ENCODE measurements at regions not wholly inside any gene's neighbourhood (a gene's known extent, or its start where the extent isn't known, plus 50 kb on each side); places are given as distances from the start of the nearest gene placed in this dataset.
"Not testable (repeated sequence)": the region's sequence is repeated elsewhere in the genome, so short reads cannot be mapped to it uniquely, and the experiment has no call there.

- DNase-seq, result not testable (repeated sequence)
Observed at GRCh38 chr4:152051332-152051731, 290.5 kb upstream of the GATB start.

GRCh38 chr4:152050106-152050505 lies 289.3 kb upstream of the GATB start:
- no peak for DNase-seq

- no peak for DNase-seq
Observed at GRCh38 chr4:152047451-152047850, 286.6 kb upstream of the GATB start.

- DNase-seq, result peak in 1 of 2 donors; percentile 1
Observed at GRCh38 chr4:152045807-152046571, 285.2 kb upstream of the GATB start.

- DNase-seq, result no peak
Observed at GRCh38 chr4:152045449-152045806, 284.6 kb upstream of the GATB start.

- DNase-seq, result no peak
Observed at GRCh38 chr4:152044331-152045036, 283.7 kb upstream of the GATB start.

GRCh38 chr4:152041295-152041694 lies 280.5 kb upstream of the GATB start:
- DNase-seq, result no peak

DNA sequence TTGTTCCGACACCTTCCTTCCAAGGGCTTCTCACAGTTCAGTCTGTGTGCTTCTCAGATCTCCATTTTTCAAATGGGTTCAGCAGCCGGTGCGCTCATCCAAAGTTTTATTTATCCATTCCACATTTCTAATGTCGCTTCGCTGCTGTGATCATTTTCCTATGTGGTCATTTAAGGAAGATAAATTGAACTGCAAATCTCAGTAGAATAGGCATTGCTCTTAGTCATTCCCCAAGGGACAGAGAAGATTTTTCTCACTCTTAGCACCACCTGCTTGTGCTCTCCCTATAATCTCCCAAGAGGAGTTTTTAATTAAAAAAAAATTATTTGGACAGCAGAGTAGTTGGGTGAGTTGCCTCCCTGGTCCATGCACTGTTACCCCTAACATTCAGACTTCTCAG lies 278.9 kb upstream of the GATB start:
- no peak for DNase-seq

DNA sequence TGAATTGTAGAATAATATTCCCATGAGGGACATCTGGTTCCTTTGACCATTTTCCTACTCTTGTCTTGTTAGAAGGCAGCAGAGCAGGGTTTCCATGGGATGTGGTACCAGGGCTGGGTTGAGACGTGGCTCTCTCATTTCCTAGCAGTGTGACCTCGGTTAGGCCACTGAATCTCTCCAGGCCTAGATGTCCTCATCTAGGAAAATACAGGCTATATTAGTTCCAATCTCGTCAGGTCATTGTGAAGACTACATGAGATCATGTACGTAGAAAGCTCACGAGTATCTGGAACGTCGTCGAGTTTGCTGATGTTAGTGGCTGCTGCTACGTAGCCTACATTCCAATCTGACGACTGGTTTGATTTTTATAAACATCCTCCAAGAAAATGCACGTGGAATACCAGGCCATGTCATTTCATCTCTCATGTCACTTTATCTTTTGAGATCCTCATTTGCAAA lies 278.2 kb upstream of the GATB start:
- DNase-seq, result no peak

GRCh38 chr4:152038238-152038637 lies 277.4 kb upstream of the GATB start:
- DNase-seq, result no peak

GRCh38 chr4:152037435-152037834 lies 276.6 kb upstream of the GATB start:
- DNase-seq, result no peak

- no peak for DNase-seq
Observed at GRCh38 chr4:152033621-152034020, 272.8 kb upstream of the GATB start.

DNA sequence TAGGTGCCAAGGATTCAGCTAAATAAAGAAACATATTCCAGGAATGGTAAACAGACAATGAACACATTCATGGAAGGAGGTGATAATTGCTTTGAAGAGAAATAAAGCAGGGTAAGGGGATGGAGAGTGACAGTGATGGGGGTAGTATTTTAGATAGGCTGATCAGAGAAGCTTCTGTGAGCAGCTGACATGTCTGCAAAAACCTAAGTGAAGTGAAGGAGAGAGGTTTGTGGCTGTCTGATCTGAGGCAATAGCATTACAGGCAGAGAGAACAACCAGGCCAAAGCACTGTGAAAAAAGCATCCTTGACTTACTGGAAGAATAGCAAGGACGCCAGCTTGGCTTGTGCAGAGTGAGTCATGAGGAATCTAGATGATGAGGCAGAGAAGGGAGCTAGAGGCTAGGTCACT lies 271.9 kb upstream of the GATB start:
- no peak for DNase-seq

DNA sequence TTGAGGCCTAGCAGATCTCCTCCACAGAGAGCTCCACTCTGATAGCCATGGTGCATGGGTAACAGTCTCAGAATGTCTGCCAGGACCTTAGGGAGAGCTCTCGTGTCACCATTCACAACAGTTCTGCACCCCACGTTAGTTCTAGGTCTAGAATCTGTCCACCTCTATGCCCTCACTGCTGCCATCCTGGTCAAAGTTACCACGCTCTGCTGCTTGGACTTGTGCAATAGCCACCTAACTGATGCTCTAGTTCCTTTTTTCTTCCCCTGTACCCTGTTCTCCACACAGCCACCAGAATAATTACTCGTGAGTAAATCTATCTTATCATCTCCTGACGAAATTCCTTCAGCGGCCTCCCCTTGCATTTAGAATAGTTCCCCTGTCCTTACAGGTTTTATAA lies 268.8 kb upstream of the GATB start:
- DNase-seq, result no peak

- DNase-seq, result no peak
Observed at GRCh38 chr4:152028131-152028530, 267.3 kb upstream of the GATB start.

DNA sequence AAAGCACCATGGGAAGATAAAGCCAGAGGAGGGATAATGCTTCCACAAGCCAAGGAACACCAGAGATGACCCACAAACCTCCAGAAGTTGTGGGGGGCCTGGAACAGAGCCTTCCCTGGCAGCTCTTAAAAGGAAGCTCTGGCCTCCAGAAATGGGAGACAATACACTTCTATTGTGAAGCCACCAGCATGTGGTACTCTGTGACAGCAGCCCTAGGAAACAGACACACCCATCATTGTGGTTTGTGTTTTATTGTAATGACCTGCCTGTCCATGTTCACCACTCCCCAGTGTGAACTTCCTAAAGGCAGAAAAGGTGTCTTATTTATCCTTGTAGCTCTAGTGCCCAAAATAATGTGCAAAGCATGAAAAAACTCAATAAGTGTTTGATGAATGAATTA lies 264.1 kb upstream of the GATB start:
- peak in 1 of 2 donors; percentile 25 for DNase-seq

DNA sequence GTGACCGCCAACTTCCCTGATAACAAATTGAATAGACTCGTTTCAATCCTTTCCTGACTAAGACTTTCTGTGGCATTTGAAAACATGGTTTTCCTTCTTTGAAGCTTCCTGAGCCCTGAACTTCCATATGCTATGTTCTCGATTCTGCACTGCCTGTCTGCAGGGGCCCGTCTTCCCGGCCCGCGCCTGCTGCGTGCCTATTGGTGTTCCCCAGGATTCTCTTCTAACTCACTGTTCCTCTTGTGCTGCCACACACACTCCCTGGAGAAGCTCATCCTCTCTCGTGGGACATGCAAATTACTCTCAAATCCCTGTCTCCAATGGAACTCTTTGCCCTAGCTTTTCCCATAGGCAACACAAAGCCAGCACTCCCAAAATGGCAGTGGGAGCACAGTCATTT lies 262.9 kb upstream of the GATB start:
- no peak for DNase-seq

- no peak for DNase-seq
Observed at GRCh38 chr4:152022543-152022942, 261.7 kb upstream of the GATB start.

GRCh38 chr4:152021788-152022438 lies 261.1 kb upstream of the GATB start:
- no peak for DNase-seq

- no peak for DNase-seq
Observed at GRCh38 chr4:152020073-152020472, 259.3 kb upstream of the GATB start.

GRCh38 chr4:152016303-152016620 lies 255.5 kb upstream of the GATB start:
- DNase-seq, result no peak

GRCh38 chr4:152015597-152016302 lies 254.9 kb upstream of the GATB start:
- DNase-seq, result no peak

DNA sequence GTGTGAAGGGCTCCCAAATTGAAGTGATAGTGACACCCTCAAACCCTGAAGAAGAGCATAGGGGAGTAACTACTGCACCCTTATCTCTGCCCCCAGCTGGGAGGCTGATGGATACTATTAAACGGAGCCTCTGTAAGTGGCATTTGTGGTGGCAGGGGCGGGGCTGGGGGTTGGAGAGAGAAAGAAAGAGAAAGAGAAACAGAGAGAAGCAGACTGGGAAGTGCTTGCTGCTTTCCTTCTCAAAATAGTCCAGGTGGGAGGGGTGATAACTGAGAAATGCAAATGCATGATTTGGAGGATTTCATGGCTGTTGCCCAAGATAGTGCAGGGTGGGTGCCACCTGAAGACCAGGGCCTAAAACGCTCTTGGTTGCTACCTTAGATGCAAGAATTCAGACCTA lies 253.5 kb upstream of the GATB start:
- DNase-seq, result peak; percentile 9 to 62

GRCh38 chr4:152011469-152011868 lies 250.7 kb upstream of the GATB start:
- no peak for DNase-seq
